ENCODE measurements at regions not wholly inside any gene's neighbourhood (a gene's known extent, or its start where the extent isn't known, plus 50 kb on each side); places are given as distances from the start of the nearest gene placed in this dataset.
A peak's percentile ranks its signal among the peaks of the same experiment; 100 is the strongest.
"Not testable (repeated sequence)": the region's sequence is repeated elsewhere in the genome, so short reads cannot be mapped to it uniquely, and the experiment has no call there.

GRCh38 chr2:185891403-185891802, 152.8 kb downstream of the FSIP2 start:
- no peak for DNase-seq

GRCh38 chr2:185891804-185892411, 153.3 kb downstream of the FSIP2 start:
- DNase-seq: no peak

GRCh38 chr2:185892484-185892883, 153.9 kb downstream of the FSIP2 start:
- DNase-seq: no peak

GRCh38 chr2:185894223-185894622, 155.6 kb downstream of the FSIP2 start:
- no peak for DNase-seq

- no peak for DNase-seq
Measured at GRCh38 chr2:185895828-185896693, 157.5 kb downstream of the FSIP2 start.

GRCh38 chr2:185899366-185899765, 160.8 kb downstream of the FSIP2 start:
- DNase-seq: peak; percentile 4

- DNase-seq: no peak
Measured at GRCh38 chr2:185919155-185919554, 180.6 kb downstream of the FSIP2 start.

- no peak for DNase-seq
Measured at GRCh38 chr2:185921048-185921756, 182.6 kb downstream of the FSIP2 start.

GRCh38 chr2:185934232-185934631, 195.6 kb downstream of the FSIP2 start:
- no peak for DNase-seq

- DNase-seq: no peak
Measured at GRCh38 chr2:185939858-185940257, 201.3 kb downstream of the FSIP2 start.

GRCh38 chr2:185942855-185943254, 204.3 kb downstream of the FSIP2 start:
- DNase-seq: no peak

GRCh38 chr2:185947722-185948121, 209.1 kb downstream of the FSIP2 start:
- no peak for DNase-seq

GRCh38 chr2:185952100-185952499, 213.5 kb downstream of the FSIP2 start:
- no peak for DNase-seq

GRCh38 chr2:185954389-185954788, 215.8 kb downstream of the FSIP2 start:
- no peak for DNase-seq

- DNase-seq: no peak
Measured at GRCh38 chr2:185955050-185955449, 216.4 kb downstream of the FSIP2 start.

GRCh38 chr2:185967335-185967734, 228.7 kb downstream of the FSIP2 start:
- no peak for DNase-seq

GRCh38 chr2:185970148-185970852, 231.7 kb downstream of the FSIP2 start:
- no peak for DNase-seq

- DNase-seq: no peak
Measured at GRCh38 chr2:185978634-185979407, 240.2 kb downstream of the FSIP2 start.

- DNase-seq: no peak
Measured at GRCh38 chr2:185979546-185980071, 241.0 kb downstream of the FSIP2 start.

GRCh38 chr2:185980944-185981343, 242.3 kb downstream of the FSIP2 start:
- no peak for DNase-seq

GRCh38 chr2:185984670-185985069, 246.1 kb downstream of the FSIP2 start:
- DNase-seq: no peak

- DNase-seq: not testable (repeated sequence)
Measured at GRCh38 chr2:185988907-185989306, 250.3 kb downstream of the FSIP2 start.
